Uterus (tissue), 2 donors: ENCODE measurements at regions not wholly inside any gene's neighbourhood (a gene's known extent, or its start where the extent isn't known, plus 50 kb on each side); places are given as distances from the start of the nearest gene placed in this dataset.

ENCODE experiments used
- POLR2A ChIP-seq, 2 donors: fragments of 450-650 bp; IDR thresholded peaks; one replicate each; pipeline ENCODE4 v1.6.1; 2016; ENCODE audit warnings: antibody characterized with exemption in 2 of 2, mild to moderate bottlenecking in 1 of 2, moderate library complexity in 1 of 2
- TF ChIP-seq, protein P1 (sequence below), 4 experiments: fragments of 200-600 bp in 2 of 4; fragments of 450-650 bp in 2 of 4; sonication (generic) in 2 of 4; IDR thresholded peaks; one replicate each; pipeline ENCODE4 v1.5.1; 2016 to 2019; ENCODE audit warnings: antibody characterized with exemption in 4 of 4, mild to moderate bottlenecking in 2 of 4, moderate library complexity in 1 of 4

DNA sequence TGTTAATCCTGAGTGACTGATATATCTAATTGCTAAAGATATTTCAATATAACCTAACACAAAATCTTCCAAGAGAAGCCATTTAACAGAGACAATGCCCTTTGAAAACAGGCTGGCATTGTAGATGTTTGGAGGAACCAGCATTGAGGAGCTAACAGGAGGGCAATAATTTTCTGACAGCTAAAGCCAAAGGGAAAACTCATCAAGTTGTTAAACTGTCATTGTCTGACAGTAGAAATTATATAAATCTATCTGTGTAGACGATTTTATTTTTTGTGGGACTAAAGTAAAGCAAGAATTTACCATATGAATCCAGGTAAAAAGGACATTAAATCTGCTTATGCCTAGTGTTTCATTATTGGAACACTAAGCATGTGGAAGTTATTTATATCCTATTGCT, 500.2 kb upstream of the NMUR2 start:
- TF ChIP-seq, protein P1, sequence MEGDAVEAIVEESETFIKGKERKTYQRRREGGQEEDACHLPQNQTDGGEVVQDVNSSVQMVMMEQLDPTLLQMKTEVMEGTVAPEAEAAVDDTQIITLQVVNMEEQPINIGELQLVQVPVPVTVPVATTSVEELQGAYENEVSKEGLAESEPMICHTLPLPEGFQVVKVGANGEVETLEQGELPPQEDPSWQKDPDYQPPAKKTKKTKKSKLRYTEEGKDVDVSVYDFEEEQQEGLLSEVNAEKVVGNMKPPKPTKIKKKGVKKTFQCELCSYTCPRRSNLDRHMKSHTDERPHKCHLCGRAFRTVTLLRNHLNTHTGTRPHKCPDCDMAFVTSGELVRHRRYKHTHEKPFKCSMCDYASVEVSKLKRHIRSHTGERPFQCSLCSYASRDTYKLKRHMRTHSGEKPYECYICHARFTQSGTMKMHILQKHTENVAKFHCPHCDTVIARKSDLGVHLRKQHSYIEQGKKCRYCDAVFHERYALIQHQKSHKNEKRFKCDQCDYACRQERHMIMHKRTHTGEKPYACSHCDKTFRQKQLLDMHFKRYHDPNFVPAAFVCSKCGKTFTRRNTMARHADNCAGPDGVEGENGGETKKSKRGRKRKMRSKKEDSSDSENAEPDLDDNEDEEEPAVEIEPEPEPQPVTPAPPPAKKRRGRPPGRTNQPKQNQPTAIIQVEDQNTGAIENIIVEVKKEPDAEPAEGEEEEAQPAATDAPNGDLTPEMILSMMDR (IDR thresholded peaks at IDR 0.05) = no peak
- TF ChIP-seq POLR2A (IDR thresholded peaks at IDR 0.05) = no peak
